IPS DF 6.9 (cell line): ENCODE measurements at regions not wholly inside any gene's neighbourhood (a gene's known extent, or its start where the extent isn't known, plus 50 kb on each side); places are given as distances from the start of the nearest gene placed in this dataset.
"Not testable (repeated sequence)": the region's sequence is repeated elsewhere in the genome, so short reads cannot be mapped to it uniquely, and the experiment has no call there.

Source experiments
- DNase-seq: peaks from one replicate; pipeline ENCODE4 v3.0.0-alpha.2; 2013; ENCODE audit warnings: low read depth, low spot score
- H3K27ac ChIP-seq: one replicate; pipeline ENCODE4 v1.5.1; 2013; ENCODE audit warnings: low read length, control low read depth
- H3K27me3 ChIP-seq: 2 replicates; pipeline ENCODE4 v1.6.1; 2013; ENCODE audit warnings: mild to moderate bottlenecking, low read length; ENCODE audit not compliant: control insufficient read depth, insufficient read depth
- H3K36me3 ChIP-seq: 2 replicates; pipeline ENCODE4 v1.6.1; 2013; ENCODE audit warnings: low read length; ENCODE audit not compliant: control insufficient read depth, insufficient read depth
- H3K4me1 ChIP-seq: 2 replicates; pipeline ENCODE4 v1.6.1; 2013; ENCODE audit warnings: low read length; ENCODE audit not compliant: control insufficient read depth, insufficient read depth
- H3K4me3 ChIP-seq: 2 replicates; pipeline ENCODE4 v1.5.1; 2013; ENCODE audit warnings: mild to moderate bottlenecking, low read length
- H3K9me3 ChIP-seq: 2 replicates; pipeline ENCODE4 v1.6.1; 2013; ENCODE audit warnings: low read length, inconsistent platforms; ENCODE audit not compliant: control insufficient read depth, insufficient read depth
- WGBS: extraction: QIAGEN DNeasy Blood & Tissue Kit; methylation state at CpG from one replicate; pipeline ENCODE4 v1.1.7; 2013; ENCODE audit warnings: mixed read lengths, missing lambda C conversion rate; ENCODE audit not compliant: insufficient read length, insufficient coverage; 5-methylcytosine and 5-hydroxymethylcytosine counted together

DNA sequence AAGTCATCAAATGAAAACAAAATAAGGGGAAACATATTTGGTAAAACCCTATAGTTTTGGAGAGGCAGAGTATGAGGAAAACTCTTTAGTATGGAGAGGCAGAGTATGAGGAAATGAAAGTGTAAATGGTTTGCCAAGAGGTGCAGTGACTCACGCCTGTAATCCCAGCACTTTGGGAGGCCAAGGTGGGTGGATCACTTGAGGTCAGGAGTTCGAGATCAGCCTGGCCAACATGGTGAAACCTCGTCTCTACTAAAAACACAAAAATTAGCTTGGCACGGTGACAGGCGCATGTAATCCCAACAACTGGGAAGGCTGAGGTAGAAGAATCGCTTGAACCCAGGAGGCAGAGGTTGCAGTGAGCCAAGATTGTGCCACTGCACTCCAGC, 228.2 kb upstream of the RREB1 start:
- H3K27me3 ChIP-seq, H3K27ac ChIP-seq, H3K4me3 ChIP-seq, DNase-seq, H3K36me3 ChIP-seq, H3K9me3 ChIP-seq, H3K4me1 ChIP-seq: not testable (repeated sequence)
- no CpG with 5 or more reads among the region's 6 CpGs for WGBS

DNA sequence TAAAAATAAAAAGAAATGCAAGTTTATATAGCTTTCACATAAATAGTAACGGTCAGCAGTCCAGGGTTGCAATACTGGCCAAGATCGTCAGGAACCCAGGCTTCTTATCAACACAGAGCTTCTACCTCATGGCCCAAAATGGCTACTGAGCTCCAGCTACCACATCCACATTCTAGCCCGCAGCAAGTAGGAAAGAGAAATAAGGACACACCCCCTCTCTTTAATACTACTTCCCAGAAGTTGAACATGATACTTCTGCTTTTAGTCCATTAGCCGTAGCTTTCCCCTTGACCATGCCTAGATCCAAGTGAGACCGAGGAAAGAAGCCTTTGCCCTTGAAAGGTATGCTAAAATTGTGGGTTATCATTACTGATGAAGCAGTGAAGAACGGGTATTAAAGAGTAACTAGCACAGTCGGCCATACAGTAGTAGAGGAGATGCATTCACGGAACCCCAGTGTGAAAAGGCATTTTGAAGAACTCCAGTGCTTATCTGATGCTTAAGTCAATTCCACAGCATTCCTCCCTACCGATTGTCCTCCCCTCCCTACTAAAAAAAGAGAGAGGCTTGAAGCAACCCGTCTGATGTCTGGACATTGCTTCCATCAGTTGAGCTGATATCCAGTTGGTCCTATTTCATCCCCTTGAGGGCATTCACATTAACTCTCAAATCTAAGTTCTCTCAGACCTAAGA, 226.9 kb upstream of the RREB1 start:
- no peaks in the 10 kb centered on the region for H3K9me3 ChIP-seq
- H3K27me3 ChIP-seq, result no peaks in the 10 kb centered on the region
- WGBS, result no CpG with 5 or more reads among the region's 10 CpGs
- H3K27ac ChIP-seq, result no peak overlapping the region
- H3K36me3 ChIP-seq, result no peaks in the 10 kb centered on the region
- H3K4me1 ChIP-seq, result no peaks in the 10 kb centered on the region
- H3K4me3 ChIP-seq, result no peak overlapping the region
- DNase-seq, result no peak

DNA sequence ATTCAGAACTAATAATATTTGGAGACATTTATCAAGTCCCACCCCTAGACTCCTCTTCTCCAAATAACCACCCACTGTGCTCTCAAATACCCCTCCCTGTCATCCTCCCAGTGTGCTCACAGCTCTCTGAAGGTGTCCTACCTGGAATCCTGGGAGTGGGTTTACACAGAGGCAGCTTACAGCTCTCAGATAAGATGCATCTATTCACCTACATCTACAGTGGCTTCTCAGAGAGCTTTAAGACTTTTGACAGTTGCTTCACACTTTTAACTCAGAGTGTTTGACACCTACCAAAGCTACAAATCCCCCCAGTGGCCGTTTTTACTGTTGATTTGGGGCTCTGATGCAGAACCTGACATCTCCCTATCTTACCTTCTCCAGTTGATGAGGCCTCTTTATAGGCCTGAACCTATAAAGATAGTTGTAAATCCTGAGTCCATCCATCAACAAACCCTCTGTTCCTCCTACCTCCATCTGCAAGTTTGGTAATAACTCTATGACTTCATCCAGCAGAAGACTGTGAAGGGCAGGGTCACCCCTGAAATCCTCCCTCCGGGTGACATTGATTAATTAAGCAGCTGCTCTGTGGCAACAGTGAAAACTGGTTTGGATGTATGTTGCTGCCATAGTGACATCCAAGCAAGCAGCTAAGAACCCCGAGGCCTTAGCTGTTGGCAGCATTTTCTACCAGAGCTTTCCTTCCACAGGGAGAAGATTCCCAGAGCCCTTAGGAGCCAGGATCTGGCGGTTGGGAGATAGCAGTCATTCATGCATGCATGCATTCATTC, 226.1 kb upstream of the RREB1 start:
- Histone ChIP-seq H3K4me3 (no peak overlapping the region), H3K9me3 (no peaks in the 10 kb centered on the region), H3K27ac (no peak overlapping the region), H3K36me3 (no peaks in the 10 kb centered on the region), H3K27me3 (no peaks in the 10 kb centered on the region), H3K4me1 (no peaks in the 10 kb centered on the region)
- no peak for DNase-seq
- WGBS, result no CpG with 5 or more reads among the region's 4 CpGs

DNA sequence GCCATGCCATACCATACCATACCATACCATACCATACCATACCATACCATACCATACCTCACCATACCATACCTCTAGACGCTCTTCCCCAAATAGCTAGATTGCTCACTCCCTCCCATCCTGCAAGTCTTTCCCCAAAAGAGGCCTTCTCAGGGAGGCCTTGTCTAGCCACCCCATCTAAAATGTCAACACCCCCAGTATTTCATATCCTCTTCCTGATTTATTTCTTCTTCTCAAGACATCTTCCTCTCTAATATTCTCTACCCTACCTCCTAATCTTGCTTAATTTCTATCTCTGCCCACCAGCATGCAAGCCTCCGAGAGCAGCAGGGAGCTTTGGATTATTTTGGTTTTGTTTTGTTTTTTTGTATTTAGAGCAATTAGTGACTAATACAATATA, 225.2 kb upstream of the RREB1 start:
- WGBS, result 100% methylated on average over 1 of the region's 2 CpGs
- Histone ChIP-seq H3K4me3 (no peak overlapping the region), H3K36me3 (no peaks in the 10 kb centered on the region), H3K27me3 (no peaks in the 10 kb centered on the region), H3K9me3 (no peaks in the 10 kb centered on the region), H3K4me1 (0 out of 2 replicates have a peak, but pooled peaks cover 2% of the 10 kb centered on the region), H3K27ac (no peak overlapping the region)
- DNase-seq, result no peak

DNA sequence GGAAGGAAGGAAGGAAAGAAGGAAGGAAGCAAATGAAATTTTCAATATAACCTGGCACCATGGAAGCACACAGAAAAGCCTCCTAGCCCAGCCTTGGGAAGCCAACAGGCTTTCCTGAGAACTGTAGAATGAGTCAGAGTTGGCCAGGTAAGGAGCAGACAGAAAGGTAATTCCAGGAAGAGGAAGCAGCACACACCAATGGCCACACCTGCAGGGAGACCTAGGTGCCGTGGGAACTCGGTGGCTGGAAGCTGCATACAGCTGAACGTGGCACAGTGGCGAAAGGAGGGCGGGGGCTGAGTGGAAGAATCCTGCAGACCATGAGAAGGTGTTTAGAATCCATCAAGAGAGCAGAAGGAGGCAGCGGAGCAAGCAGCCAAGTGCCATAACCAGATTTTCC, 224.8 kb upstream of the RREB1 start:
- 0 out of 2 replicates have a peak, but pooled peaks cover 2% of the 10 kb centered on the region for H3K4me1 ChIP-seq
- no peak for DNase-seq
- no peak overlapping the region for H3K4me3 ChIP-seq
- WGBS, result no CpG with 5 or more reads among the region's 6 CpGs
- no peaks in the 10 kb centered on the region for H3K9me3 ChIP-seq
- H3K27ac ChIP-seq, result no peak overlapping the region
- no peaks in the 10 kb centered on the region for H3K36me3 ChIP-seq
- no peaks in the 10 kb centered on the region for H3K27me3 ChIP-seq

DNA sequence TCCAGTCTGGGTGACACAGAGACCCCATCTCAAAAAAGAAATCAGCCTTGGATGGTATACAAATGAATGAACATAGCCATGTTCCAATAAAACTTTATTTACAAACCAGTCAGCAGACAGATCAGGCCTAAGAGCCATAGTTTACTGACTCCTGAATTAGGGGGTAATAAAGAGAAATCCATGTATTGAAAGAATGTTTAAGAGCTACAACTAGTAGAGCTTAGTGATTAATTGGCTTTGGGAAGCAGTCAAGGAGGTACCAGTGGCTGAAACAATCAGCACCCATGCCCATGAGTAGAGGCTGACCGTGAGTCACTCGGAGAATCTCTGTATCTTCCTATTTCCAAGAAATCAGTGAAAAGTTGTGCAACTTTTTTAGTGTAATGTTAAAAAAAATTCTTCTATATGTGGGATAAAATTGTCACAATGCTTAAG, 223.6 kb upstream of the RREB1 start:
- Histone ChIP-seq H3K4me3 (no peak overlapping the region), H3K27me3 (no peaks in the 10 kb centered on the region), H3K27ac (no peak overlapping the region), H3K36me3 (no peaks in the 10 kb centered on the region), H3K9me3 (no peaks in the 10 kb centered on the region), H3K4me1 (0 out of 2 replicates have a peak, but pooled peaks cover 2% of the 10 kb centered on the region)
- no CpG with 5 or more reads among the region's 2 CpGs for WGBS
- DNase-seq, result no peak

DNA sequence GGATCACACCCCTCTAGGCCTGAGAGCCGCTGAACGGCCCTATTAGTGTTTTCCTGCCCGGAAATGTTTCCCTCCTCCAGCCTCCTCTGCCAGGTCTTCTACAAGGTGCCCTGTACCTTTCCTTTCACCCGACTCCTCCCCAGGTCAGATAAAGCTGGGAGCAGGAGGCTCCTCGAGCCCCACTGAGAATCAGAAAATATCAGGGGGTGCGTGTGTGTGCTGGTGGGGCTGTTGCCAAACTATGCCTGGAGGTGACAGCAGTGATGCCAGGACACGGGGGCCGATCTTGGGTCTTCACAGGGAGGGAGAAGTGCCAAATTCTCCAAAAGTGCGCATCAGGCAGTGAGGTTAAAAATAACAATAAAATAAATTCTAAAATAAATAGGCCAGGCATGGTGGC, 222.8 kb upstream of the RREB1 start:
- Histone ChIP-seq H3K27ac (no peak overlapping the region), H3K4me3 (no peak overlapping the region), H3K36me3 (no peaks in the 10 kb centered on the region), H3K27me3 (no peaks in the 10 kb centered on the region), H3K4me1 (0 out of 2 replicates have a peak, but pooled peaks cover 2% of the 10 kb centered on the region), H3K9me3 (no peaks in the 10 kb centered on the region)
- DNase-seq, result no peak
- no CpG with 5 or more reads among the region's 9 CpGs for WGBS

DNA sequence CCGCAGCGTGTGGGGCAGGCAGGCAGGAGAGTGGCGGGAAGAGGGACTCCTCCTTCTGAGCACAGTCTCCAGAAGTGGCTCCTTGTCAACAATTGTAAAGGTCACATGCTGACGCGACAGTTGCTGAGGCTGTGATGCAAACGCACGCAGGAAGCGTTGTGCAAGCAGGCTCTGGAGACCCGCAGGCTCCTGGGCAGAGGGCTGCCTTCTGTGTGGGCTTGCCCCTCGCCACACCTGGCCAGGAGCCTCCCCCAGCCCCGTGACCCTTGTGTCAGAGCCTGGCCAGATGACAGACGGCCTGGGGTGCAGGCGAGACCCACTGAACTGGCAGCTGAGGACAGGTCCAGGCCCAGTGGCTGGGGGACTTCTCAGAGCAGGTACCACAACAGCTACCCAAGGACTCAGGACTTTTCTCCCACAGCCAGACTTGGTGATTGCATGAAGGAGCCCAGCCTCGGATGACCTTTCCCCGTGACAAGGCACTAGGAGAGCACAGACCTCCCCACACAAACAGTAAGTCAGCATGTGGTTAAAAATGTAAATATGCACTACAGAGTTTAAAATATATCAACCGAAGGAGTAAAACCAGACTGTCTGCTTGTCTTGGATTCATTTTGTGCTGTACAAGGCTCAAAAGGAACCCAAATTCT, 222.1 kb upstream of the RREB1 start:
- H3K9me3 ChIP-seq, result no peaks in the 10 kb centered on the region
- no CpG with 5 or more reads among the region's 16 CpGs for WGBS
- no peak overlapping the region for H3K4me3 ChIP-seq
- H3K4me1 ChIP-seq, result 0 out of 2 replicates have a peak, but pooled peaks cover 2% of the 10 kb centered on the region
- no peak for DNase-seq
- no peaks in the 10 kb centered on the region for H3K36me3 ChIP-seq
- no peaks in the 10 kb centered on the region for H3K27me3 ChIP-seq
- no peak overlapping the region for H3K27ac ChIP-seq

DNA sequence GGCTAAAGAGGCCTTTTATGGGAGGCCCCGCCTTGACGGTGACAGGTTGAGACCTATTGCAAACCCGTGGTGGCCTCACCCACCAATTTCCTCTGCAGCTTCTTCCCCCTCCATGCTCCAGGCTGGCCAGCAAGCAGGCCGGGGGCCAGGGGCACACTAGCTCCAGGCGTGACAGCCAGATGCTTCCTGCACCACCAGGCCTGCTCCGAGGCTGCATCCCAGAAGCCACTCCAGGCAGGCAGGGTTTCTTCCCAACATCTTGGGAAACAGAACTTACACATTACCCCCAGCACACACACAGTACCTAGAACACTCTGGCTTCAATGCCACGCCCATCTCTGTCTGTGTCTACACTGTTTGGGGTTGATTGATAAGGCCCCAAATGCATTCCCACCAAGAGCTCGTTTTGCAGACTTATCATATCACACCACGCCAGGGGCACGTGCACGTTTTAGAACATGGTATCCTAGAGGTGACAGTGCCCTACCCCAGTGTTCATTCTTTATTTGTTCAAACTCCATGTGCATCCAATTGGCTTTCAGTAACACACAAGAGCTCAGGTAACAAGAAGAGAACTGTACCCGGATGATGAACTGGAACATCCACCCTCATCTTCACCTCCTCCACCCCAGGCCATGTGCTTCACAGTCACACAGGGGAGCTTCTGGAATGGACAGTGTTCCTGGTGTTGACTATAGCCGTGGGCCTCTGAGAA, 221.4 kb upstream of the RREB1 start:
- Histone ChIP-seq H3K36me3 (no peaks in the 10 kb centered on the region), H3K27ac (no peak overlapping the region), H3K27me3 (no peaks in the 10 kb centered on the region), H3K4me1 (0 out of 2 replicates have a peak, but pooled peaks cover 2% of the 10 kb centered on the region), H3K4me3 (no peak overlapping the region), H3K9me3 (no peaks in the 10 kb centered on the region)
- no peak for DNase-seq
- WGBS, result no CpG with 5 or more reads among the region's 13 CpGs

DNA sequence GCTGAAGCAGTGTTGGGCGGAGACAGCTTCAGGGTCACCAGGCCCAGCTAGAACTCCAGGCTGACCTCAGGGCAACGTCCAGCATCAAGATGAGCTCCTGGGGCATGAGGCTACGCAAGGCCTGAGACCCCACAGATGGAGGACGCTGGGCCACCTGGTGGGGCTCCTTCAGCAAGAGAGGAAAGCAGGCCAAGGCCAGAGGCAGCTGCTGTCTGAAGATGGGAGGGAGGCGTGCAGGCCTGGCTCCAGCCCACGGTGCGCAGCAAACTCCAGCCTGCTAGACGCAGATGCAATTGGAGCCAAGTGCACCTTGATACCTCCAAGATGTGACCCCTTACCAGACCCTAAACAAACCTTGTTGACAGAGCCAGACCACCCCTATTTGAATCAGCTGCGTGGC, 220.9 kb upstream of the RREB1 start:
- Histone ChIP-seq H3K27me3 (no peaks in the 10 kb centered on the region), H3K36me3 (no peaks in the 10 kb centered on the region), H3K9me3 (no peaks in the 10 kb centered on the region), H3K4me1 (0 out of 2 replicates have a peak, but pooled peaks cover 2% of the 10 kb centered on the region), H3K27ac (no peak overlapping the region), H3K4me3 (no peak overlapping the region)
- WGBS, result no CpG with 5 or more reads among the region's 9 CpGs
- DNase-seq, result no peak
